ENCODE measurements at regions not wholly inside any gene's neighbourhood (a gene's known extent, or its start where the extent isn't known, plus 50 kb on each side); places are given as distances from the start of the nearest gene placed in this dataset.

DNA sequence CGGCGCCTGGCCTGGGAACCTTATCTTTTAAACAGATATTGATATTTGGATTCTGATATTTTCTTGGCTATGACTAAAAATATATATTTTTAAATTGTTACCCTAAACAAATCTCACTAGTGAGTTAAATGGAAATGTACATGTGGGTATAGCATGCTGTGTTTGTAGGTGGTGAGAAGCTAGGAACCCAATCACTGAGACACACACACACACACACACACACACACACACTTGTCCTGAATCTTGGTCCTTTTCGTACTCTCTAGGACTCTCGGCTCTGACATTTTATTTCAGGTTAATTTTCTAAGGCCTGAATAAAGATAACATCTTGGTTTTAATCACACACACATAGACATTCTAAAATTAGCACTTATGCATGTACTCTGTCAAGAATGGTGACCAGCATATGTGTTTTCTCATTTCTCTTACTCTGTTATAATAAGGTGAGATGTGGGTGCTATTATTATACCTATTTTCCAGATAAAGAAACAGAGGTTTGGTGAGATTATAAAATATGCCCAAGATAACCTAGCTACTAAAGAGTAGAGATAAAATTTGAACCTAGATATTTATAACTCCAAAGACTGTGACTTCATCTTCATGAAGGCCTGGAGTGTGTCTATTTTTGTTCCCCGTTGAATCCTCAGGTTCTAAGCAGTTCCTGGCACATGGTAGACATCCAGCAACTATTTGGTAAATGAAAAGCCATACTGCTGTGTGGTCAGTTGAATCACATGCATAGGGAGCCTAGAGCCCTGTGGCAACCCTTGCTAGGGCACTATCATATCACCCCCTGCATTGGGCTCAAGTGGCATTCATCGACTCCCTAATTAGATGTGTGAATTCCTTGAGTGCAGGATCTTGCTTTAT lies 85.0 kb upstream of the RAB3GAP2 start:
- no peak for TF ChIP-seq POLR2AphosphoS5 (IDR thresholded peaks at IDR 0.05; ENCODE audit: low read depth, low read length)
- no peak for TF ChIP-seq POLR2A (IDR thresholded peaks at IDR 0.05; ENCODE audit: low read depth, low read length)
- no peak for TF ChIP-seq TAF1 (IDR thresholded peaks at IDR 0.05; ENCODE audit: borderline replicate concordance, low read depth, low read length)
